ENCODE measurements at regions not wholly inside any gene's neighbourhood (a gene's known extent, or its start where the extent isn't known, plus 50 kb on each side); places are given as distances from the start of the nearest gene placed in this dataset.

GRCh38 chr4:96969455-96969854, 1129.6 kb downstream of the PDHA2 start:
- Histone ChIP-seq H3K79me2 (ENCODE audit: insufficient read depth, low read length) (no peaks in the 10 kb centered on the region), H3K4me3 (replicated peaks in 1 of 3; ENCODE audit: low read depth in 2 of 3, low read length in 3 of 3) (no peak overlapping the region), H3K4me2 (replicated peaks; ENCODE audit: extremely low read depth, low read length, poor library complexity, severe bottlenecking) (no peak overlapping the region), H2AFZ (ENCODE audit: insufficient read depth, low read depth, low read length, poor library complexity, severe bottlenecking) (no peak overlapping the region), H3K9ac (ENCODE audit: insufficient read depth, low read length, poor library complexity, severe bottlenecking) (no peak overlapping the region), H3K27me3 (ENCODE audit: control insufficient read depth in 2 of 2, insufficient read depth in 2 of 2, low read length in 2 of 2) (no peaks in the 10 kb centered on the region), H3K36me3 (replicated peaks in 1 of 2; ENCODE audit: control insufficient read depth in 1 of 2, insufficient read depth in 2 of 2, low read length in 2 of 2) (no peaks in the 10 kb centered on the region), H3K9me3 (replicated peaks in 1 of 2; ENCODE audit: control insufficient read depth in 1 of 2, insufficient read depth in 1 of 2, low read length in 2 of 2) (peaks cover 0 to 4% of the 10 kb centered on the region in 2 donors), H3K4me1 (ENCODE audit: control insufficient read depth in 1 of 2, insufficient read depth in 2 of 2, low read length in 2 of 2) (no peaks in the 10 kb centered on the region), H4K20me1 (ENCODE audit: insufficient read depth, low read length) (no peaks in the 10 kb centered on the region), H3K27ac (ENCODE audit: low read depth in 1 of 2, low read length in 2 of 2) (no peak overlapping the region)
- intact Hi-C loops (cut with micrococcal nuclease): no loop called here
- H3K36me3 Mint-ChIP-seq: no peaks in the 10 kb centered on the region
- H3K27me3 Mint-ChIP-seq (ENCODE audit: low read depth in 3 of 3): peaks cover 0 to 1% (median 0%) of the 10 kb centered on the region in 3 donors
- H3K4me3 Mint-ChIP-seq: no peak overlapping the region
- H3K27ac Mint-ChIP-seq: no peak overlapping the region
- WGBS (ENCODE audit: insufficient coverage): no CpG with 5 or more reads among the region's 1 CpG
- peaks cover 0 to 14% (median 6%) of the 10 kb centered on the region in 7 donors for H3K9me3 Mint-ChIP-seq
- H3K4me1 Mint-ChIP-seq: no peaks in the 10 kb centered on the region
- no peak for TF ChIP-seq CTCF (IDR thresholded peaks at IDR 0.05)
- DNase-seq: no peak

DNA sequence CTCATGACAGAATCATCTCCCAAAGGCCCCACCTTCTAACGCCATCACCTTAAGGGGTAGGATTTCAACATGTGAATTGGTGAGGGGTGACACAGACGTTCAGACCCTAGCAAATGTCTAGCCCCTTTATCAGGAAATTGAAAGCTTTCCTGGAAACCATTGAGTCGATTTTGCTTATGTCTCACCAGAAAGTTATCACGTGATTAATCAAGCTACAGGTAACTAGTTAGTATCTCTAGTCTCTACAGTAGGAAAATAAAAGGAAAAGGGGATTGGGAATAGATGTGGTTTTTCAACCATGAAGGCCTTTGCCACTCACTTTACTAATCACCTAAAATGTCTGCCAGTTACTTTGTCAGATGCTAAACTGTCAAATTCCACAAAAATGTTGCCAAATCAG, 1133.0 kb downstream of the PDHA2 start:
- H3K4me2 ChIP-seq (replicated peaks; ENCODE audit: extremely low read depth, low read length, poor library complexity, severe bottlenecking): no peak overlapping the region
- TF ChIP-seq CTCF (IDR thresholded peaks at IDR 0.05): no peak
- H3K4me1 ChIP-seq (ENCODE audit: control insufficient read depth in 1 of 2, insufficient read depth in 2 of 2, low read length in 2 of 2): no peaks in the 10 kb centered on the region
- no peaks in the 10 kb centered on the region for H3K79me2 ChIP-seq (ENCODE audit: insufficient read depth, low read length)
- no peaks in the 10 kb centered on the region for H3K27me3 ChIP-seq (ENCODE audit: control insufficient read depth in 2 of 2, insufficient read depth in 2 of 2, low read length in 2 of 2)
- H3K4me3 ChIP-seq (replicated peaks in 1 of 3; ENCODE audit: low read depth in 2 of 3, low read length in 3 of 3): no peak overlapping the region
- DNase-seq: no peak
- no CpG with 5 or more reads among the region's 4 CpGs for WGBS (ENCODE audit: insufficient coverage)
- H4K20me1 ChIP-seq (ENCODE audit: insufficient read depth, low read length): no peaks in the 10 kb centered on the region
- H3K36me3 ChIP-seq (replicated peaks in 1 of 2; ENCODE audit: control insufficient read depth in 1 of 2, insufficient read depth in 2 of 2, low read length in 2 of 2): no peaks in the 10 kb centered on the region
- H3K9me3 ChIP-seq (replicated peaks in 1 of 2; ENCODE audit: control insufficient read depth in 1 of 2, insufficient read depth in 1 of 2, low read length in 2 of 2): peaks cover 0 to 7% of the 10 kb centered on the region in 2 donors
- no peaks in the 10 kb centered on the region for H3K4me1 Mint-ChIP-seq
- H3K4me3 Mint-ChIP-seq: no peak overlapping the region
- peaks cover 0 to 12% (median 3%) of the 10 kb centered on the region in 7 donors for H3K9me3 Mint-ChIP-seq
- no peaks in the 10 kb centered on the region for H3K27me3 Mint-ChIP-seq (ENCODE audit: low read depth in 3 of 3)
- no peak overlapping the region for H3K27ac Mint-ChIP-seq
- intact Hi-C loops (cut with micrococcal nuclease): no loop called here
- no peak overlapping the region for H3K27ac ChIP-seq (ENCODE audit: low read depth in 1 of 2, low read length in 2 of 2)
- no peak overlapping the region for H3K9ac ChIP-seq (ENCODE audit: insufficient read depth, low read length, poor library complexity, severe bottlenecking)
- H3K36me3 Mint-ChIP-seq: no peaks in the 10 kb centered on the region
- H2AFZ ChIP-seq (ENCODE audit: insufficient read depth, low read depth, low read length, poor library complexity, severe bottlenecking): no peak overlapping the region
